Stomach (tissue), 4 donors: ENCODE measurements at regions not wholly inside any gene's neighbourhood (a gene's known extent, or its start where the extent isn't known, plus 50 kb on each side); places are given as distances from the start of the nearest gene placed in this dataset.

Experiments used
- CTCF ChIP-seq, 7 experiments: fragments of 450-650 bp in 4 of 7; fragments of 200-600 bp in 3 of 7; sonication (generic) in 3 of 7; IDR thresholded peaks; one replicate each; pipeline ENCODE4 v1.5.1; 2016 to 2019; ENCODE audit warnings: antibody characterized with exemption in 7 of 7, control low read depth in 2 of 7, mild to moderate bottlenecking in 1 of 7
- POLR2AphosphoS5 ChIP-seq, 3 donors: sonication (generic); formaldehyde crosslinking; IDR thresholded peaks; one replicate each; pipeline ENCODE4 v1.6.1; 2016; ENCODE audit warnings: antibody characterized with exemption in 3 of 3

- peak in 1 of 7 experiments; percentile 31 for TF ChIP-seq CTCF (IDR thresholded peaks at IDR 0.05)
- no peak for TF ChIP-seq POLR2AphosphoS5 (IDR thresholded peaks at IDR 0.05)
These were observed 152.8 kb upstream of the PAPPA start for GRCh38 chr9:116000748-116001329.
